CD4-positive, alpha-beta T cell treated with Interferon gamma for 1 hour (primary cell): ENCODE measurements at regions not wholly inside any gene's neighbourhood (a gene's known extent, or its start where the extent isn't known, plus 50 kb on each side); places are given as distances from the start of the nearest gene placed in this dataset.
"Not testable (repeated sequence)": the region's sequence is repeated elsewhere in the genome, so short reads cannot be mapped to it uniquely, and the experiment has no call there.

Experiments
- DNase-seq: peaks from one replicate; pipeline ENCODE4 v3.0.0-alpha.2; 2020

GRCh38 chr14:66291756-66292155 is 194.4 kb upstream of the CCDC196 start:
- no peak for DNase-seq

DNA sequence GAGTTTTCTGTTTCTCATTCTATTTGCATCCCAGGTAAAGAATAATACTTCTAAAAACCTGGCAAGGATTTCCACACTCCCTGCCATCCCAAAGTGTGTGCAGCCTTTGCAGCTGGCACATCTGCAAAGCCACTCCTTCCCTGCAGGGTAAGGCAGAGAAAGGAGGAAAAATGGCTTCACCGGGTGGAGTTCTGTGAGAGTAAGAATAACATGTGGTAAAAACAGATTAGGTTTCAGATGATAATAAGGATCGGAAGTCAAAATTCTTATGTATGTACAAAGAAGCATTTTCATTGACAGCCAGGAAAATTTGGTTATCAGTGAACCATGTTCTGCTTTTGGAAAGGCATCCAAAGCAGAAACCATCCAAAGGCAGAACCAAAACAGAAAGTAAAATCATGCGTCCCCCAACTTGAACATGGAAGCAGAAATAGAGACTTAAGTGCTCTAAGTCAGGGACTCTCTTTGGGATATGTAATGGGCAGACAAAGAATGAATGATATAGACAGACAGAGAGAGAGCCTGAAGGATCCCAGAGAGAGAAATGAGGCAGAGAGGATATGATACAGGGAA is 192.6 kb upstream of the CCDC196 start:
- DNase-seq = no peak

- no peak for DNase-seq
Observed at GRCh38 chr14:66295386-66295785, 190.8 kb upstream of the CCDC196 start.

DNA sequence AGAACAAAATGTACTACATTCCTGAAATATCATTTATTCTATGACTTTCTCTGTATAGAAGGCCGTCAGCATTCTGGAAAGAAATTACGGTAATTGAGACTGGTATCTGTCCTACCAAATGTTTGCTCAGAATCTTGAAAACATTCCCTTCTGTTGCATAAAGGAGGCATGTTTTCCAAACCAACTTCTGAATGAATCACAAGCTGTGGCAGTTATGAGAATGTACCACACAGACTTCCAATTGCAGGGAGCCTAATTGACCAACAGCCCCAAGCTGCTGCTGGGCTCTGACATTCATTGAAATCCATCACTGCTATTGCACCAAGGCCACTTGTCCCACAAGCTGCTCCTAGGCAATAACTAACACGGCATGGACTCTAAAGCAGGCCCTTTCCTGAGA is 185.3 kb upstream of the CCDC196 start:
- DNase-seq = no peak

- DNase-seq = no peak
Observed at GRCh38 chr14:66306101-66306500, 180.1 kb upstream of the CCDC196 start.

DNA sequence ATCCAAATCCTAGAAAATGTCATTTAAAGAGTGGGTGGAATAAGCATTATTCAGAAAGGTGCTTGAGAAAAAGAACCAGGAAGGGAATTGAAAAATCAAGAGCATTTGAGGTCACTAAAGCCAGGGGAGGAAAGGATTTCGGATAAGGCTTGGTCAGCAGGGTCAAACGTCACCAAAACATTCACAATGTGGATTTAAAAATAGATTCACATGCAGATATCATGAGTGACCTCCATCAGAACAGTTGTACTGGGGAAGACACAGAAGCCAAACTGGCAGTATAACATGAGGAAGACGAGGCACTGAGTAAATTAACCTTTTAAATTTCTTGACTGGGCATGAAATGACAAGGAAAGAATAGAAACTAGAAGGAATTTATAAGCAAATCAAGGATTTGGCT is 175.1 kb upstream of the CCDC196 start:
- DNase-seq = no peak

DNA sequence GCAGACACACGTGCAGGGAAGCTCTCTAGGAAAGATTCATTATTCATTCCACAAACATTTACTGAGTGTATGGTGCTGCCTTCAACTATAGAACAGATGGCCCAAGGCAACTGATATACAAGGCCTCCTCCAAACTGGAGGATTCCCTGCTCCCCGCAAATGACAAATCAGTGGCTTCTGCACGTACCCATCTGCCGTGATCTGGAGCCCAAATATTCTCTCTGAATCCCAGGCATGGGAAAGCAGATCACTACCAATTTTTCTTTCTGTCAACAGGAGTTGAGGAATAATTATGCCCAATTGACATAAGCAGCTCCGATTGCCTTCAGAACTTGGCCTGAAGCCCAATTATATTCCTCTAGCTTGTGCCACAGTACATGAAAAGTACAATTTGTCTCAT is 174.2 kb upstream of the CCDC196 start:
- no peak for DNase-seq

DNA sequence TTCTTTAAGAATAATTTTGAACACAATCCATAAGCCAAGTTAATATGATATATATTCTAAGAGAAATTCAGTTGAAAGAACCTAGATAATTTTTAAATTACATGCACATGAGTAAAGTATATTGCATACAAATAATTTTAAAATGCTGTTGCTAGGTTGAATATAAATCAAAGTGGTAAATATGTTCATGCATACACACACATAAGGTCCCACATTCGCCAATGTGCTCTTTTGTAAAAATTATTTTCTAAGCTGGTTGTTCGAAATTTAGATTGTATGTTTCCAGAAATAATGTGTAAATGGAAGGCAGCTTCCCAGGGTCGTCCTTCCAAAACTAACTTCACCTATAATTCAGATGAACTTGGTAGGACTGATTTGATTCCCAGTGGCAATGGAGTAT is 173.7 kb upstream of the CCDC196 start:
- no peak for DNase-seq

DNA sequence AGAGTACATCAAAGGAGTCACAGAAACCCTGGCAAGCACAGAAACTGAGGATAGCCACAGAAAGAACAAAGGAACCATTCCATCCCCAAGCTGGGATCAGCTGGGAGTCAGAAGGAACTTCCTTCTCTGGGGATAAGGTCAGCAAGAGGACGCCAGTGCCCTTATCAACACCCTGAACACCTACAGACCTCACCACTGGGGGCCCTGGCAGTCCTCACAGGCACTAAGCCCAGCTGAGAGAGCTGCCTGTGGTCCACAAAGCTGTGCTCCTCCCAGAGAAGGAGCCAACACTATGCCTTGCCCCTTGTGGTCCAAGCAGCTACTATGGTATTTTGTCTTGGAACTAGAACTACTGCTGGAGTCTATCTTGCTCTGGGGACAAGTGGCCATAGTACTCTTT is 171.1 kb upstream of the CCDC196 start:
- no peak for DNase-seq

DNA sequence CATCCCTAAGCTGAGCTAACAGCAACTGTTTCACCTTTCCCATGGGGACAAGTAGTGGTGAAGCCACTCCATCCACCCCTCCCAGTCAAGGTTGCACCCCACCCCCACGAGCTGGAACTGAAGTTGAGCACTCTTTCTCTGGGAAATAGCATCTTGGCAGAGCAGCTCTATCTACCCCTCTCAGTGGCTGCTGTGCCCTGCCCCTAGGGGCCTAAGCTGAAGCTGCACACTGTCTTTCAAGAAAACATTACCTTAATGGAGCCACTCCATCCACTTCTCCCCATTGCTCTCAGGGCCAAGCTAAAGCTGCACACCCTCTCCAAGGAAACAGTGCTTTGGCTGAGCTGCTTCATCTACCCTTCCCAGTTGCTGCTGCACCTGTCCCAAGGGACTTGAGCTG is 170.6 kb upstream of the CCDC196 start:
- DNase-seq = no peak

DNA sequence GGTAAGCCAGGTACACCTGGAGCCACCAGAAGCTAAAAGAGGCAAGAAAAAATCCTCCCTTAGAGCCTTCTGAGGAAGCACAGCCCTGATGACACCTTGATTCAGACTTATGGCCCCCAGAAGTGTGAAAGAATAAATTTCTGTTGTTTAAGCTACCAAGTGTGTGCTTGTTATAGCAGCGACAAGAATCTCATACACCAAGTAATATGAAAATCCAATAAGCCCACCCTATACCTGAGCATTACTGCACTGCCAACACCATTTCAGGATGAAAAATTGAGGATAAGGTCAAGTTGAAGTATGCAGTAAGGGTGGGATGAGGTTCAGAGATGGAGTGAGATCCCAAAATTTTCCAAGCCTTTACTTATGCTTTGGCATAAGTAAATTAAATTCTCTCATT is 163.6 kb upstream of the CCDC196 start:
- no peak for DNase-seq

GRCh38 chr14:66330228-66330627 is 155.9 kb upstream of the CCDC196 start:
- no peak for DNase-seq

GRCh38 chr14:66330916-66331315 is 155.3 kb upstream of the CCDC196 start:
- DNase-seq = no peak

DNA sequence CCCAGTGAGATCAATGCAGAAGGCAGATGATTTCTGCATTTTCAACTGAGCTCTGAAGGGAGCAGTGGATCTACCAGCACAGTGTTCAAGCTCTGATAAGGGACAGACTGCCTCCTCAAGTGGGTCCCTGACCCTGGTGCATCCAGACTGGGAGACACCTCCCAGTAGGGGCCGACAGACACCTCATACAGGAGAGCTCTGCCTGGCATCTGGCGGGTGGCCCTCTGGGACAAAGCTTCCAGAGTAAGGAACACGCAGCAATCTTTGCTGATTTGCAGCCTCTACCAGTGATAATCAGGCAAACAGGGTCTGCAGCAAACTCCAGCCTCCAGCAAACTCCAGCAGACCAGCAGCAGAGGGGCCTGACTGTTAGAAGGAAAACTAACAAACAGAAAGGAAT is 152.9 kb upstream of the CCDC196 start:
- not testable (repeated sequence) for DNase-seq

- DNase-seq = no peak
Observed at GRCh38 chr14:66341239-66341638, 144.9 kb upstream of the CCDC196 start.

- no peak for DNase-seq
Observed at GRCh38 chr14:66345986-66346385, 140.2 kb upstream of the CCDC196 start.

GRCh38 chr14:66351310-66351709 is 134.9 kb upstream of the CCDC196 start:
- DNase-seq = no peak

GRCh38 chr14:66359500-66359899 is 126.7 kb upstream of the CCDC196 start:
- no peak for DNase-seq

DNA sequence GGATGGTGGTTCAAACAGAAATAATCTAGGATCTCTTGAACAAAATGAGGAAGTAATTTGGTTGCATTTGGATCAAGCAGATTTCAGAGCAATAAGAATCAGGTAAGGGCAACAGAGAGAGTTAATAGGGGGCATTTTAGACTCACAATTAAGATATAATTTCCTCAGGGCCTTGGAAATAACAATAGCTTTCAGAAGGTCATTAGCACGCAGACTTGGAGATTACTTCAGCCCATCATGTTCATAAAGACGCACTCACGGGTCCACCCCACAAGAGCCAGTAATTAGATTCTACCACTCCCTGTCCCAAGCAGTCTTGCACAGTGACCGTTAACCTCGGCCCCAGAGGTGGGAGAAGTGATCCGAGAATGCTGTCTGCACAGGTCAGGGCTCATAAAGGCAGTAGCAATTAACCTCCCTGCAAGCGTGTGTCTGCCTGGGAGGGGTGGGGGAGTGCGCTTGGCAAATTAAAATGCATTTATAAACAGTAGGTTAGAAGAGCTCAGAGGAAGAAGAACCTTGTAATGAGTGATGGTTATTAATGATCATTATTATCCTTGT is 125.7 kb upstream of the CCDC196 start:
- DNase-seq = no peak

- no peak for DNase-seq
Observed at GRCh38 chr14:66361013-66361412, 125.2 kb upstream of the CCDC196 start.

DNA sequence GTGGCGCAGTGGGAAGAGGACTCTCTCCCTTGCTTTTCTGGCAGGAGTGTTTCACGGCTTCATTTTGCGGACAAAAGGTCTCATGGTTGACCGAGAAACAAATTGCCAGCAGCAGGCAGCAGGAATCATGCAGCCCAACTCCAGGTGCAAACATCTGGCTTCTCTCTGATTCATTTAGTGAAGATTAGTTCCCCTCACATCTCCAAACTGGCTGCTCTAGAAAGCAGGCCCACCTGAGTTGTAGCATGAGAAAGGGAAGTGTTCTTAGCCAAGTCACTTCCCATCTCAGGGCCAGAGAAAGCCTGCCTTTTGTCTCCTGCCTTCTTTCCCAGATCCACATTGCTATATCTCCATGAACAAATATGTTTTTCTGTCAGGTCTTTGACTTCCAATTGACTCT is 120.8 kb upstream of the CCDC196 start:
- no peak for DNase-seq

- DNase-seq = no peak
Observed at GRCh38 chr14:66369157-66369697, 116.9 kb upstream of the CCDC196 start.

GRCh38 chr14:66371776-66372175 is 114.4 kb upstream of the CCDC196 start:
- DNase-seq = no peak

GRCh38 chr14:66375046-66375964 is 110.9 kb upstream of the CCDC196 start:
- DNase-seq = no peak
